Esophagus muscularis mucosa (tissue), 4 donors: ENCODE measurements at regions not wholly inside any gene's neighbourhood (a gene's known extent, or its start where the extent isn't known, plus 50 kb on each side); places are given as distances from the start of the nearest gene placed in this dataset.

ENCODE experiments used
- CTCF ChIP-seq, 3 experiments: fragments of 200-600 bp in 2 of 3; fragments of 450-650 bp in 1 of 3; sonication (generic) in 2 of 3; IDR thresholded peaks; one replicate each; pipeline ENCODE4 v1.5.1; 2017 to 2019; ENCODE audit warnings: antibody characterized with exemption in 3 of 3, mild to moderate bottlenecking in 2 of 3, moderate library complexity in 1 of 3
- EP300 ChIP-seq: sonication (generic); formaldehyde crosslinking; IDR thresholded peaks from one replicate; pipeline ENCODE4 v1.6.1; 2017; ENCODE audit warnings: antibody characterized with exemption
- POLR2AphosphoS5 ChIP-seq, 2 donors: sonication (generic); formaldehyde crosslinking; IDR thresholded peaks; one replicate each; pipeline ENCODE4 v1.6.1; 2017; ENCODE audit warnings: antibody characterized with exemption in 2 of 2

GRCh38 chr18:1261054-1261453 is 356.4 kb downstream of the ADCYAP1 start:
- no peak for TF ChIP-seq CTCF (IDR thresholded peaks at IDR 0.05)
- no peak for TF ChIP-seq EP300
- TF ChIP-seq POLR2AphosphoS5 (IDR thresholded peaks at IDR 0.05): no peak
